ENCODE measurements at regions not wholly inside any gene's neighbourhood (a gene's known extent, or its start where the extent isn't known, plus 50 kb on each side); places are given as distances from the start of the nearest gene placed in this dataset.

- Histone ChIP-seq H2AFZ (no peak overlapping the region), H3K4me3 (no peak overlapping the region), H3K4me1 (ENCODE audit: insufficient read depth) (no peaks in the 10 kb centered on the region), H3K4me2 (no peak overlapping the region), H3K9me3 (ENCODE audit: low read depth) (no peaks in the 10 kb centered on the region), H3K36me3 (replicated peaks; ENCODE audit: insufficient read depth, low read depth) (no peaks in the 10 kb centered on the region), H3K79me2 (no peaks in the 10 kb centered on the region), H4K20me1 (ENCODE audit: insufficient read depth, poor library complexity, severe bottlenecking) (no peaks in the 10 kb centered on the region), H3K27ac (no peak overlapping the region), H3K27me3 (no peaks in the 10 kb centered on the region), H3K9me2 (replicated peaks; ENCODE audit: insufficient read depth) (no peaks in the 10 kb centered on the region)
- no peak for DNase-seq (ENCODE audit: low spot score)
- 78% methylated on average over 7 of the region's 7 CpGs for WGBS (ENCODE audit: low lambda C conversion rate, missing lambda C conversion rate)
- TF ChIP-seq EZH2 (IDR thresholded peaks at IDR 0.05; ENCODE audit: borderline replicate concordance) (no peak), EZH2phosphoT487 (IDR thresholded peaks at IDR 0.05; ENCODE audit: low read depth, severe bottlenecking, unreplicated experiment) (no peak), CTCF (IDR thresholded peaks at IDR 0.05; ENCODE audit: poor library complexity) (no peak)
These were observed 267.0 kb downstream of the CHL1 start for GRCh38 chr3:463252-464192.

GRCh38 chr3:464255-464654 lies 267.7 kb downstream of the CHL1 start:
- WGBS (ENCODE audit: low lambda C conversion rate, missing lambda C conversion rate) = 36% methylated on average over 3 of the region's 3 CpGs
- H3K27ac ChIP-seq = no peak overlapping the region
- no peak overlapping the region for H2AFZ ChIP-seq

GRCh38 chr3:468172-468571 lies 271.6 kb downstream of the CHL1 start:
- Histone ChIP-seq H3K79me2 (no peaks in the 10 kb centered on the region), H3K4me2 (no peak overlapping the region), H3K27ac (no peak overlapping the region), H3K27me3 (no peaks in the 10 kb centered on the region), H3K4me3 (no peak overlapping the region), H2AFZ (no peak overlapping the region), H4K20me1 (ENCODE audit: insufficient read depth, poor library complexity, severe bottlenecking) (no peaks in the 10 kb centered on the region), H3K36me3 (replicated peaks; ENCODE audit: insufficient read depth, low read depth) (no peaks in the 10 kb centered on the region), H3K9me3 (ENCODE audit: low read depth) (no peaks in the 10 kb centered on the region), H3K9me2 (replicated peaks; ENCODE audit: insufficient read depth) (no peaks in the 10 kb centered on the region), H3K4me1 (ENCODE audit: insufficient read depth) (no peaks in the 10 kb centered on the region)
- WGBS (ENCODE audit: low lambda C conversion rate, missing lambda C conversion rate) = 24% methylated on average over 5 of the region's 5 CpGs
- peak; percentile 21 for DNase-seq (ENCODE audit: low spot score)
- TF ChIP-seq CTCF (IDR thresholded peaks at IDR 0.05; ENCODE audit: poor library complexity) (peak; percentile 56), EZH2phosphoT487 (IDR thresholded peaks at IDR 0.05; ENCODE audit: low read depth, severe bottlenecking, unreplicated experiment) (no peak)

More at GRCh38 chr3:464255-464654, 267.7 kb downstream of the CHL1 start:
- Histone ChIP-seq H3K4me2 (no peak overlapping the region), H3K27me3 (no peaks in the 10 kb centered on the region), H3K4me3 (no peak overlapping the region), H3K9me2 (replicated peaks; ENCODE audit: insufficient read depth) (no peaks in the 10 kb centered on the region), H3K9me3 (ENCODE audit: low read depth) (no peaks in the 10 kb centered on the region), H3K36me3 (replicated peaks; ENCODE audit: insufficient read depth, low read depth) (no peaks in the 10 kb centered on the region), H3K79me2 (no peaks in the 10 kb centered on the region), H4K20me1 (ENCODE audit: insufficient read depth, poor library complexity, severe bottlenecking) (no peaks in the 10 kb centered on the region), H3K4me1 (ENCODE audit: insufficient read depth) (no peaks in the 10 kb centered on the region)
- no peak for DNase-seq (ENCODE audit: low spot score)
- TF ChIP-seq EZH2phosphoT487 (IDR thresholded peaks at IDR 0.05; ENCODE audit: low read depth, severe bottlenecking, unreplicated experiment) (no peak), CTCF (IDR thresholded peaks at IDR 0.05; ENCODE audit: poor library complexity) (no peak), EZH2 (IDR thresholded peaks at IDR 0.05; ENCODE audit: borderline replicate concordance) (no peak)
